Activated naive CD4-positive, alpha-beta T cell treated with anti-CD3 and anti-CD28 coated beads, Interleukin-2, amount 50 U/mL, for 72 hours (primary cell): ENCODE measurements at regions not wholly inside any gene's neighbourhood (a gene's known extent, or its start where the extent isn't known, plus 50 kb on each side); places are given as distances from the start of the nearest gene placed in this dataset.

Source experiments
- ATAC-seq, 2 donors: fragments of 150-1000 bp; cut with Tn5 transposase; 2 replicates each; pipeline ENCODE4 v1.10.0; 2021; ENCODE audit warnings: mild to moderate bottlenecking in 2 of 2, moderate library complexity in 2 of 2
- DNase-seq, 2 donors: peaks; one replicate each; pipeline ENCODE4 v3.0.0; 2021 to 2022; ENCODE audit warnings: low spot score in 2 of 2
- H3K27ac Mint-ChIP-seq, 2 donors: one replicate each; pipeline ENCODE4 v1.8.0; 2022; ENCODE audit warnings: mild to moderate bottlenecking in 2 of 2, mixed read lengths in 2 of 2
- H3K36me3 Mint-ChIP-seq, 2 donors: one replicate each; pipeline ENCODE4 v1.8.0; 2022; ENCODE audit warnings: mixed read lengths in 2 of 2
- H3K9me3 Mint-ChIP-seq, 2 donors: one replicate each; pipeline ENCODE4 v1.8.0; 2022; ENCODE audit warnings: mixed read lengths in 2 of 2

DNA sequence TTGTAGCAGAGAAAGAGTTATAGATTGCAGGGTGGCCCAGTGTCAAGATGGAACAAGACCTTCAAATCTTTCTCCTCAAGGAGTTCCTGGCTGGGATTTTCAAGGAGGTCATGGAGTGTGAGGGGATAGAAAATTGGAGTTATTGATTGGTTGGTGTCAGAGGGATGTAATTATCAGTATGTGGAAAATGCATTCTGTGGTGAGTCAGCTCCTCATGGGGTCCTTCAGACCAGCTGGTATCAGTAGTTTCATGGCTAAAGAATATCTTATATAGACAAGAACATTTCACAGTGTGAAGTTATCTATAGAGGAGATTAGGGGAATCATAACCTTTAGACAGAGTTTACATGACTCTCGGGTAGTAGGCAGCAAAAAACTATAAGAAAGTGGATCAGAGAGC is 1114.0 kb upstream of the GBE1 start:
- Mint-ChIP-seq H3K9me3 (no peaks in the 10 kb centered on the region), H3K36me3 (no peaks in the 10 kb centered on the region), H3K27ac (no peak overlapping the region)
- DNase-seq, result no peak
- no peak for ATAC-seq

DNA sequence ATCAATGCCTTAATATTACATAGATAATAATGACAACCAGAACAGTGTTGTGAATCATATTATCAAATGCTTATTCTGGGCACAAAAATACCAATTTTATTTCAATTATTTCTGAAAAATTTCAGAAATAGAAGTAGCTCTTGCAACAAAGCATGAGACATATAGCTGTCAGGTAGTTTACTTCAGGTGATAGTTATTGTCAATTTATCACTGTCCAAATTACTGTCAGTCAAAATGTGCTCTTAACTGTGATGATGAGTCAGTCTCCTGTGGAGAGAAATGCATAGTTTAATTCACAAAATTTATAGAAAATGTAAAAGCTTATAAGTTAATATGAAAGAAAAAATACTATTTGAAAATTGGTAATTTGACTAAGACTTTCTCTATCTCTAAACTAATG is 1078.4 kb upstream of the GBE1 start:
- DNase-seq, result no peak
- H3K27ac Mint-ChIP-seq, result no peak overlapping the region
- peaks cover 19 to 22% of the 10 kb centered on the region in 2 donors for H3K9me3 Mint-ChIP-seq
- no peak for ATAC-seq
- H3K36me3 Mint-ChIP-seq, result peaks cover 10 to 14% of the 10 kb centered on the region in 2 donors

DNA sequence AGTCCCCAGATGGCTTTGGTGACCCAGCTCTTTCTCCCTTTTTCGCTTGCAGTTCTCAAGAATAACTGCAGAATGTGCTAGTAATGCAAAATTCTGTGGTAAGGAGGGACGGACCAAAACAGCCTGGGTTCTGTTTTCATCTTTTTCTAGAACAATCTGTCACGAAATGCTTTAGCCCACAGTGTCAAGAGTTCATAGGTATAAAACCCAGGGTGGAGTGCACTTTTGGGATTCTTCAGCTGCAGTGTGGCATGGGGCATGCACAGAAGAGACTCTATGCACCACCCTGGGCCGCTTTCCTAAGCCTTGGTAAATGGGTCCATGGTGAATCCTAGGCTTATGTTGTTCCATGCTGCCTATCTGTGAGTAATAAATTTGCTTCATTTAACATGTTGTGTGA is 1072.7 kb upstream of the GBE1 start:
- peaks cover 0 to 11% of the 10 kb centered on the region in 2 donors for H3K9me3 Mint-ChIP-seq
- no peak overlapping the region for H3K27ac Mint-ChIP-seq
- no peaks in the 10 kb centered on the region for H3K36me3 Mint-ChIP-seq
- no peak for DNase-seq
- ATAC-seq, result no peak

GRCh38 chr3:82824491-82824890 is 1063.0 kb upstream of the GBE1 start:
- peaks cover 12 to 13% of the 10 kb centered on the region in 2 donors for H3K9me3 Mint-ChIP-seq
- no peak overlapping the region for H3K27ac Mint-ChIP-seq
- DNase-seq (no peak), ATAC-seq (no peak)
- H3K36me3 Mint-ChIP-seq, result peaks cover 0 to 4% of the 10 kb centered on the region in 2 donors

- DNase-seq (no peak), ATAC-seq (no peak)
- Mint-ChIP-seq H3K27ac (no peak overlapping the region), H3K9me3 (peaks cover 7 to 33% of the 10 kb centered on the region in 2 donors), H3K36me3 (peaks cover 0 to 6% of the 10 kb centered on the region in 2 donors)
Observed at GRCh38 chr3:82816086-82816485, 1054.6 kb upstream of the GBE1 start.

DNA sequence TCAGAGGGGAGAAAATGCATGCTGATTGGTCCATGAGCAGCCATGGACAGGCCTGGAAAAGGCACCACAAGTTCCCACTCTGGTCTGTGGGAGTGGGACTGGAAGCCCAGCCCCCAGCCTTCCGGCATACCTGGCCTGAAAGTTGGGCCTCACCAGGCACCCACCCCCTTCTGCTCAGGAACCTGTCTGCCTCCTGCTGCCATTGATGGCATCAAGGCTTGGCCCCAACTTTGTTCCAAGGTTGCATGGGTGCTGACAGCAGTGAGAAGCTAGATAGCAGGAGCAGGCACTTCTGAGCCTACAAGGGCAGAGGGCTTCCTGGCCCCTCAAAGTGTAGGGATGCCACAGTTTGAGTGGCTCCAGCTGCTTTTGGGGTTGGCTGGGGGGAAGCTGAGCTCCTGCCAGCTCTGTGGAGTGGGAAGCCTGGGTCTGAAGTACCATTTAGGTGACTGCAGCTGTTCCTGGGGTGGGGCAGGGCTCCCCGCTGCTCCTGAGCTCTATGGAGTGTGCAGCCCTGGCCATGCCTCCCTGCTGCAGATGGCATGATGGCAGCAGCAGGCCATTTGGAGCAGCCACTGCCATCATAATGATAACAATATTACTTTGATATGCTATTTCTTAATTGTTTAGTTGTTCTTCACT is 1054.1 kb upstream of the GBE1 start:
- DNase-seq, result no peak
- Mint-ChIP-seq H3K27ac (no peak overlapping the region), H3K36me3 (peaks cover 0 to 6% of the 10 kb centered on the region in 2 donors), H3K9me3 (peaks cover 6 to 33% of the 10 kb centered on the region in 2 donors)
- ATAC-seq, result no peak

DNA sequence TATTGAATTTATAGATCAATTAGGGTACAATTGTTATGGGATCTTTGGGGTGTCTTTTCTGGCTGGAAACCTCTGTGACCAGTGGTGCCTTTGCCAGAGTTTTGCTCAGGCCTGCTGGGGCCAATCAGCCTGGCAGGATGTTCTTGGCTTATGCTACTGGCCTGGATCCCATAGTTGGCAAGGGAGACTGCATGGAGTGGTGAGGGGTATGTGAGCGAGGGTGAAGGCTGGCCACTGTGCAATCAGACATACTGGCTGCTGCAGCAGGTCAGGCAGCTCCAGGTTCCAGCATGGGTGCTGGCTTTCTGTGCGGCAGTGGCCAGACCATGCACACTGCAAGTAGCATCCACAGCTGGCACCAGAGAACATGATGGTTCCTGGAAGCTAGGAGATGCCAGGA is 1053.2 kb upstream of the GBE1 start:
- Mint-ChIP-seq H3K27ac (no peak overlapping the region), H3K36me3 (peaks cover 4 to 6% of the 10 kb centered on the region in 2 donors), H3K9me3 (peaks cover 11 to 35% of the 10 kb centered on the region in 2 donors)
- DNase-seq (no peak), ATAC-seq (no peak)

- Mint-ChIP-seq H3K36me3 (peaks cover 0 to 5% of the 10 kb centered on the region in 2 donors), H3K27ac (no peak overlapping the region), H3K9me3 (peaks cover 10 to 15% of the 10 kb centered on the region in 2 donors)
- no peak for ATAC-seq
- DNase-seq, result no peak
Observed at GRCh38 chr3:82807781-82808180, 1046.3 kb upstream of the GBE1 start.

DNA sequence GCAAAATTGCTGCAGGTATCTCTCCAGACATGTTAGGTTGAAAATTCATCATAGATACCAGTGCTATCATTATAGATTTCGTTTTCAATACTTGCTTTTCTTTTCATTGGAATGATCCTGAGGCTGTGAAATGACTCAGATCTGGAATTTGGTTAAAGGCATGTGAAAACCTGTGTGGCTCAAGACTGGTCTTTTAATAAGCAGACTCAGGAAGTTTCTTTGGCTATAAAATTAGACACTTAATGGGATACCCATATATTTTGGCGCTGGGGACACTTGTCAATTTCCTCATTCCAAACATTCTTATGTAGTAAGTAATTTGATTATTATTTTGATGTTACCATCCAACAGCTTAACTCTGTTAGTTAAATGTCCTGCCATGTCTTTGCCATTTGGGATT is 1041.1 kb upstream of the GBE1 start:
- ATAC-seq, result no peak
- Mint-ChIP-seq H3K36me3 (no peaks in the 10 kb centered on the region), H3K27ac (no peak overlapping the region), H3K9me3 (peaks cover 3 to 16% of the 10 kb centered on the region in 2 donors)
- no peak for DNase-seq

- no peak for ATAC-seq
- H3K9me3 Mint-ChIP-seq, result peaks cover 3 to 11% of the 10 kb centered on the region in 2 donors
Observed at GRCh38 chr3:82800248-82800647, 1038.8 kb upstream of the GBE1 start.

DNA sequence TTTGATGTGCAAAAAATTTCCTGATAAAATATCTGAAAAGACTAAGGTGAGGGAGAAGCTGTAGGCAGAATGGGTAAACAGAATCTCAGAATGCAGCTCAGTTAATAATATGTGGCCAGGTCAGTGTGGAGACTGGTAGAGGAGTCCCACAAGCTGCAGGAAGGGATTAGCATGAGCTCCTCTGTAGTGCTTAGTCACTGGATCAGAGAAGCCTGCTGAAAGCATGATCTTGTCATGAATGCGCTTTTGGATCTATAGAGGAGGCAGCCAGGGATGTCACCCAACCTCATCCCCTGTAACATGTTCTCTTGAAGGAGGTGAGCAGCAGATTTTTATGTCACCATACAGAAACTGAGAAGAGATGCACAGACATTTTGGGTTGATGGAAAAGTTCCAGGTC is 1035.3 kb upstream of the GBE1 start:
- DNase-seq (no peak), ATAC-seq (no peak)
- no peak overlapping the region for H3K27ac Mint-ChIP-seq
- peaks cover 6 to 11% of the 10 kb centered on the region in 2 donors for H3K9me3 Mint-ChIP-seq
- no peaks in the 10 kb centered on the region for H3K36me3 Mint-ChIP-seq

More at GRCh38 chr3:82800248-82800647, 1038.8 kb upstream of the GBE1 start:
- Mint-ChIP-seq H3K36me3 (no peaks in the 10 kb centered on the region), H3K27ac (no peak overlapping the region)
- no peak for DNase-seq

DNA sequence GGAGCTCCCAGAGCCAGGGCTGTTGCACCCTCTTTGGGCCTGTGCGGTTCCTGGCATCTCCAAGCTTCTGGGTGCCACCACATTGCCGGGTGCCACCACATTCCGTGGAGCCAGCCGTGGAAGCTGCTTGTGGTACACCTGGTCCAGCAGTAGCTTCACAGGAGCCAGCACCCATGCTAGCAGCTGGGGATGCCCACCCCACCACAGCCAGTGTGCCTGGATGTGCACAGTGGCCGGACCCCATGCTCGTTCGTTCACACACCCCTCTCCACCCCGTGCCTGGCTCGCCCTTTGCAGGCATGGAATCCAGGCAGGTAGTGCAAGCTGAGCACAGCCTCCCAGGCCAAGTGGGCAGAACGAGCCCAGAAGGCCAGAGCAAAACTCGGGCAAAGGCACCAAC is 1029.8 kb upstream of the GBE1 start:
- Mint-ChIP-seq H3K9me3 (peaks cover 5 to 7% of the 10 kb centered on the region in 2 donors), H3K27ac (no peak overlapping the region), H3K36me3 (no peaks in the 10 kb centered on the region)
- ATAC-seq (no peak), DNase-seq (no peak)

DNA sequence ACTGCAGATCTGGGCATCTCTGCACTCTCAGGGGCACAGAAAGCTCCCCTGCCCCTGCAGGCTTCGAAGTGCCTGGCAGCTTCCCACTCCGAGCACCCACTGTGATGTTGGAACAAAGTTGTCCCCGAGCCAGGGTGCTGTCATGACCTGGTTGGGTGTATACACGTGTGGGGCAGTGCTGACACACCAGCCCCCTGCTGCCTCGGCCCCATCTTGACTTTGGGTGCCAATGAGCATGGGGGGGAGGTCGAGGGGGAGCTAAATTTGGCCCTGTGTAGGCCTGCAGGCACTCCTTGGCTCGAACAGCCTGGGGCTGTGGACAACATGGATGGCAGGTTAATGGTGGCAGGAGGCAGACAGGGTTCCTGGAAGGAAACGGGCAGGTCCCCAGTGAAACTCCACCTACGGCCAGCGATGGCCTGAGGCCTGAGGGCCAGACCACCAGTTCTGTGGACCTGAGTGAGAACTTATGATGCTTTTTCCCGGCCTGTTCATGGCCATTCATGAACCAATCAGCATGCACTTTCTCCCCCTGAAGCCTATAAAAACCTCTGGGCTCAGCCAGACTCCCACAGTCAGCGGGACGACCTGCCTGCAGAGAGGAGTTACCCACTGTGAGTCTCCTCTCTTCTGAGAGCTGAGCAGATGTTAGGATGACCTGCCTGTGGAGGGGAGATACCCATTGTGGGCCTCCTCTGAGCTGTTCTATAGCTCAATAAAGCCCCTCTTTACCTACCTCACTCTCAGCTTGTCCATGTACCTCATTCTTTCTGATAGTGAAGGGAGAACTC is 1029.1 kb upstream of the GBE1 start:
- H3K36me3 Mint-ChIP-seq, result no peaks in the 10 kb centered on the region

GRCh38 chr3:82783194-82783593 is 1021.7 kb upstream of the GBE1 start:
- ATAC-seq (no peak), DNase-seq (no peak)
- no peaks in the 10 kb centered on the region for H3K36me3 Mint-ChIP-seq
- no peak overlapping the region for H3K27ac Mint-ChIP-seq
- H3K9me3 Mint-ChIP-seq, result no peaks in the 10 kb centered on the region

More for the DNA sequence above, 1029.1 kb upstream of the GBE1 start:
- ATAC-seq (no peak), DNase-seq (no peak)
- peaks cover 5 to 7% of the 10 kb centered on the region in 2 donors for H3K9me3 Mint-ChIP-seq
- no peak overlapping the region for H3K27ac Mint-ChIP-seq

GRCh38 chr3:82773207-82773606 is 1011.8 kb upstream of the GBE1 start:
- ATAC-seq (no peak), DNase-seq (no peak)
- Mint-ChIP-seq H3K27ac (no peak overlapping the region), H3K36me3 (peaks cover 0 to 4% of the 10 kb centered on the region in 2 donors), H3K9me3 (peaks cover 13 to 18% of the 10 kb centered on the region in 2 donors)

GRCh38 chr3:82764521-82764920 is 1003.1 kb upstream of the GBE1 start:
- ATAC-seq, result no peak
- Mint-ChIP-seq H3K36me3 (no peaks in the 10 kb centered on the region), H3K9me3 (peaks cover 5 to 10% of the 10 kb centered on the region in 2 donors), H3K27ac (no peak overlapping the region)
- no peak for DNase-seq

- no peak overlapping the region for H3K27ac Mint-ChIP-seq
Observed at GRCh38 chr3:82761858-82762257, 1000.4 kb upstream of the GBE1 start.

GRCh38 chr3:82745544-82745943 is 984.1 kb upstream of the GBE1 start:
- H3K36me3 Mint-ChIP-seq, result peaks cover 5% of the 10 kb centered on the region in 2 donors
- ATAC-seq (no peak), DNase-seq (no peak)
- H3K9me3 Mint-ChIP-seq, result peaks cover 12 to 26% of the 10 kb centered on the region in 2 donors
- no peak overlapping the region for H3K27ac Mint-ChIP-seq

More at GRCh38 chr3:82761858-82762257, 1000.4 kb upstream of the GBE1 start:
- DNase-seq (no peak), ATAC-seq (no peak)
- Mint-ChIP-seq H3K36me3 (no peaks in the 10 kb centered on the region), H3K9me3 (peaks cover 5 to 15% of the 10 kb centered on the region in 2 donors)
